Stomach (tissue), 4 donors: ENCODE measurements at regions not wholly inside any gene's neighbourhood (a gene's known extent, or its start where the extent isn't known, plus 50 kb on each side); places are given as distances from the start of the nearest gene placed in this dataset.

Source experiments
- POLR2A ChIP-seq, 4 donors: fragments of 450-650 bp; IDR thresholded peaks; one replicate each; pipeline ENCODE4 v1.6.1; 2016; ENCODE audit warnings: antibody characterized with exemption in 4 of 4, control low read depth in 2 of 4, mild to moderate bottlenecking in 1 of 4, moderate library complexity in 1 of 4
- TF ChIP-seq, protein P1 (sequence below), 7 experiments: fragments of 450-650 bp in 4 of 7; fragments of 200-600 bp in 3 of 7; sonication (generic) in 3 of 7; IDR thresholded peaks; one replicate each; pipeline ENCODE4 v1.5.1; 2016 to 2019; ENCODE audit warnings: antibody characterized with exemption in 7 of 7, control low read depth in 2 of 7, mild to moderate bottlenecking in 1 of 7

DNA sequence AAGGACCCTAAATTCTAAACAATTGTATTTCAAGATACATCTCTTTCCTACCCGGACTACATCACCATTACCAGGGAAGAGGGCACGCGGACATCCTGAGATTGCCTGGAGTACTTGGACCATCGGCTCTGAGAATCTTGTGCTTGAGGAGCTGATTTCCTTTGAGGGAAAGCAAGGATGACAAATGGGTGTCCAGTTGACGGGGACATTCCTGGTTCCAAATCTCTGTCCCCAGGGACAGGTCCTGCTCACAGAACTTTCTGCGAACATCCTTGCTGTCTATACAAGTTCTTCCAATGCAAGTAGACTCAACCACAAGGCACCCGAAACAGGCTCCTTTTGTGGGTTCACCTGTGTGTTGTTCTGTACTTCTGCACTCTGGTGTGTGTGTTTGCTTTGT is 289.5 kb upstream of the MYT1L start:
- TF ChIP-seq POLR2A (IDR thresholded peaks at IDR 0.05), result no peak
- TF ChIP-seq, protein P1, sequence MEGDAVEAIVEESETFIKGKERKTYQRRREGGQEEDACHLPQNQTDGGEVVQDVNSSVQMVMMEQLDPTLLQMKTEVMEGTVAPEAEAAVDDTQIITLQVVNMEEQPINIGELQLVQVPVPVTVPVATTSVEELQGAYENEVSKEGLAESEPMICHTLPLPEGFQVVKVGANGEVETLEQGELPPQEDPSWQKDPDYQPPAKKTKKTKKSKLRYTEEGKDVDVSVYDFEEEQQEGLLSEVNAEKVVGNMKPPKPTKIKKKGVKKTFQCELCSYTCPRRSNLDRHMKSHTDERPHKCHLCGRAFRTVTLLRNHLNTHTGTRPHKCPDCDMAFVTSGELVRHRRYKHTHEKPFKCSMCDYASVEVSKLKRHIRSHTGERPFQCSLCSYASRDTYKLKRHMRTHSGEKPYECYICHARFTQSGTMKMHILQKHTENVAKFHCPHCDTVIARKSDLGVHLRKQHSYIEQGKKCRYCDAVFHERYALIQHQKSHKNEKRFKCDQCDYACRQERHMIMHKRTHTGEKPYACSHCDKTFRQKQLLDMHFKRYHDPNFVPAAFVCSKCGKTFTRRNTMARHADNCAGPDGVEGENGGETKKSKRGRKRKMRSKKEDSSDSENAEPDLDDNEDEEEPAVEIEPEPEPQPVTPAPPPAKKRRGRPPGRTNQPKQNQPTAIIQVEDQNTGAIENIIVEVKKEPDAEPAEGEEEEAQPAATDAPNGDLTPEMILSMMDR (IDR thresholded peaks at IDR 0.05), result no peak
